ENCODE measurements at regions not wholly inside any gene's neighbourhood (a gene's known extent, or its start where the extent isn't known, plus 50 kb on each side); places are given as distances from the start of the nearest gene placed in this dataset.

- TF ChIP-seq CTCF (IDR thresholded peaks at IDR 0.05), result no peak
- no peak for TF ChIP-seq POLR2A (IDR thresholded peaks at IDR 0.05)
- no peak for TF ChIP-seq POLR2AphosphoS5 (IDR thresholded peaks at IDR 0.05; ENCODE audit: insufficient read depth in 1 of 2, low read depth in 1 of 2)
These were observed 1765.0 kb upstream of the FLRT2 start for GRCh38 chr14:83764656-83765599.

Data from vagina (tissue), 2 donors.